ENCODE measurements at regions not wholly inside any gene's neighbourhood (a gene's known extent, or its start where the extent isn't known, plus 50 kb on each side); places are given as distances from the start of the nearest gene placed in this dataset.
"Not testable (repeated sequence)": the region's sequence is repeated elsewhere in the genome, so short reads cannot be mapped to it uniquely, and the experiment has no call there.

DNA sequence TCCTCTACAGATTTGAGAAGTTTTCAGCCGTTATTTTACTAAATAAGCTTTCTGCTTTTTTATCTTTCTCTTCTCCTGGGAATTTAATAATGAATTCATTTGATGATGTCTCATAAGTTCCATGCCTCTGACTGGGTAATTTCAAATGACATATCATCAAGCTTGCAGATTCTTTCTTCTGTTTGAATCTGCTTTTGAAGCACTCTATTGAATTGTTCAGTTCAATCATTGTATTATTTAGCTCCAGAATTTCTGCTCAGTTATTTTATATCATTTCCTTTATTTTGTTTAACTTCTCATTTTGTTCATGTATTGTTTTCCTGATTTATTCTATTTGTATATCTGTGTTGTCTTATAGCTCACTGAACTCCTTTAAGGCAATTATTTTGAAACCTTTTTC, 196.9 kb upstream of the CNTNAP2 start:
- no peak for DNase-seq (ENCODE audit: low read depth)

DNA sequence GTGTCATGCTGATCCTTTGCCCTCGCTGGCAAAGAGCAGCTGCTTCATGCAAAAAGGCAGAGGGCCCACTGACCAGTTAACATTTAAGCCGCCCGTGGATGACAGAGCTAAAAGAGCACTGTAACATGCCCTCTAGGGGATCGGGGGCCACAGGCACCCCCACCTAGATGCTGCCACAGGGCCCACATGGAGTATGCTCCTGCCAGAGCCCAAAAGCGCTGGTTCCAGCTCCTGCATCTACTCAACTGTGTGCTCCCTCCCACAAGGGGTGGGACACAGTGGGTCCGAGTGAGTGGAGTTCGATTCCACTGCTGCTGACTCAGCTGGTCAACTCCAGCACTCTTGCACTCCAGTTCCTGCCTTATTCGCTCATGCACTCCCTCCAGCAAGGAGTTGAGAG, 199.8 kb upstream of the CNTNAP2 start:
- no peak for DNase-seq (ENCODE audit: low read depth)

DNA sequence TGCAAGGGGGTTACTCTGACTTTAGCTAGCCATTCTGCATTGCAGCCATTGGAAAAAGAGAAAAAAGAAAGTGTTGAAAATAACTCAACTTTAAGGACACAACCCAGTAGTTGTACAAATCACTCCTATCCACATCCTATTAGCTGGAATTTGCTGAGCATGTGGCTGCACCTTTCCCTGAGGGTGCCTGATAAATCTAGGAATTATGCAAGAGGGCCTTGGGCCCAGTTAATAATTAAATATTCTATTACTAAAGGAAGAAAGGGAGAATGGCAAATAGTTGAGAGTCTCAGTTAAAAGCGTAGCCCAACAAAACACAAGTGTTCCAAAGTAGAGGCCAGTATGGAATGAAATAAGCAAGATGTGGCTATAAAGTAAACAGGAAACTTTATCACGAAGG, 200.9 kb upstream of the CNTNAP2 start:
- DNase-seq (ENCODE audit: low read depth), result no peak

DNA sequence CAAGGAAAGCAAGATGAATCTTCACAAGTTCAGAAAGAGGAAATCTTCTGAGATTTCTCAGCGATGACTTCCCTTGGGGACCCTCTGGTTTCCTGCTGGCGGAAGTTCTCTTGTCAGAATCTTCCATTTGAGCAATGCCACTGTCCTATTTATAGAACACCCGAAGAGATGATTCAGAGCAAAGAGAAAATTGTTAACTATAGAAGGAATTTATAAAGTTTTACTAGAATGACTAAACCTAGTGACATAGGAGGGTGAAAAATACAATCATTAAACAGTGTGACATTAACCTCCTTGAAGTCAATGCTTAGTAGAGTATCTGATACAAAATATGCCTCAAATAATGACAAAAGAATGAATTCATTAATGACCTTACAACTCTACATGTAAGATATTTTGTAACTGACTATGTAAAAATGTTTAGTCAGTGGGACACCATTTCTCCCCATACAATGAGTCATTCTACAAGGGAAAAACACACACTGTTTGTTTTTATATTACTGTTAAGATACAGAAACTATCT, 206.5 kb upstream of the CNTNAP2 start:
- peak; percentile 48 for DNase-seq (ENCODE audit: low read depth)

DNA sequence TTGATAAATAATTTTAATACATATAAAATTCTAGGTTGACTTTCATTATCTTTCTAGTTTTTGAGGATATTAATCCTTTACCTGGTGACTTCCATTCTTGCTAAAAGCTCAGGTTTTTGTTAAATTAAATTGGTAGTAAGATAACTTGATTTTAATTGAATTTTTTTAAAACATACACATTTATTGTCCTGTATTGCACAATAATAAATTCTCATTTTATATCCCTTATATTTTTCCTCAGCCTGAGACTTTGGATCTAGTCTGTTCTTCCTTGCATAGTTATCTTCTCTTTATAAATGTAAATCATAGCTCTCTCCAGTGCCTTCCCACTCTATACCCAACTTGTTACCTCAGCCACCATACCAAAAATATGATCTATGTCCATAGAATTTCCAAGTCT, 212.9 kb upstream of the CNTNAP2 start:
- no peak for DNase-seq (ENCODE audit: low read depth)

DNA sequence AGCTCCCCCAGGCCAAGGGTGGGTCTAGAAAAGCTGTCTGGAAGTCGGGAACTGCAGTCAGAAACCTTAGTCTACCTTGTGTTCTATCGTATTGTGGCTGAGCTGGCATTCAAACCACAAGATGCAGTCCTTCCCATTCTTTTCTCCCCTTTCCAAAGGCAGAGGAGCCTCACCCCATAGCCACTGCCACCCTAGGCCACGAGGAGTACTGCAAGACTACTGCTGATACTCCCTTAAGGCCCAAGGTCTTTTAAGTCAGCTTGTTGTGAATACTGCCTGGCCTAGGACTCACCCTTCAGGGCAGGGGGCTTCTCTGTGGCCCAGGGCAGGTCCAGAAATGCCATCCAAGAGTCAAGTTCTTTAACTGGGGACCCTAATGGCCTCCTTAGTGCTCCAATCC, 214.5 kb upstream of the CNTNAP2 start:
- DNase-seq (ENCODE audit: low read depth), result no peak

DNA sequence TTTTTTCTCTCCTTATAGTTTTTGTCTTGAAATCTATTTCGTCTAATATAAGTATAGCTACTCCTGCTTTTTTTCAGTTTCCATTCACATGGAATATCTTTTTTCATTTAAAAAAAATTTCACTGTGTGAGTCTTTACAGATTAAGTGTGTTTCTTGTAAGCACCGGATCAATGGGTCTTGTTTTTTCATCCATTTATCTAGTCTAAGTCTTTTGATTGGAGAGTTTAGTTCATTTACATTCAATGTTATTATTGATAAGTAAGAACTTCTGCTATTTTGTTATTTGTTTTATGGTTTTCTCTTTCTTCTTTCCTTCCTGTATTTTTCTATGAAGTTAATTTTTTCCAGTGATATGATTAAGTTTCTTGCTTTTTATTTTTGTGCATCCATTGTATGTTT, 216.7 kb upstream of the CNTNAP2 start:
- DNase-seq (ENCODE audit: low read depth), result no peak

DNA sequence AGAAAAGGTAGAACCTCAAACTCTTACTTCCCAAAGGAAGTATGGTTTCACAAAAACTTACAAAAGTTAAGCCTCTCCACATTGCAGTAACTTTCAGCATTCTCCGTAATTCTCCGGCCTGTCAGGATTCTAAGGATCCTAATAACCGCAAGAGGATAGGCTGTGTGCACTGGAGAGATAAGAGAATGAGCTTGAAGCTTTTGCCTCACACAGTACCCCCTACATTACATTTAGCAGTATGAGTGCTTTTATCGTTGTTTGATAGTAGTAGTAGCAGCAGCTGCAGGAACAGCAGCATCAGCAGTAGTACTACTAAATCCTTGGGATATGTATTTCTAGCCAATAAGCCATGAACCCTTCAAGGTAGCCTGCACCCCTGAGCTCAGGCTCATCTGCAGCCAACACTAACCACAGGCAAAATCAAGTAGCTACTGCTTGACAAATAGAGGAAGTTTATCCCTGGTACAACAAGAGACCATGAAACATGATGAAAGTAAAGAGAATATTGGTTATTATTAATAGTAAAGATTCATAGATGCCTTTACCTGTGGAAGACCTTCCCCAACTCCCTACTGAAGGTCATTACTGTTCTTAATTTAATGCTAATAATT, 222.6 kb upstream of the CNTNAP2 start:
- no peak for DNase-seq (ENCODE audit: low read depth)

DNA sequence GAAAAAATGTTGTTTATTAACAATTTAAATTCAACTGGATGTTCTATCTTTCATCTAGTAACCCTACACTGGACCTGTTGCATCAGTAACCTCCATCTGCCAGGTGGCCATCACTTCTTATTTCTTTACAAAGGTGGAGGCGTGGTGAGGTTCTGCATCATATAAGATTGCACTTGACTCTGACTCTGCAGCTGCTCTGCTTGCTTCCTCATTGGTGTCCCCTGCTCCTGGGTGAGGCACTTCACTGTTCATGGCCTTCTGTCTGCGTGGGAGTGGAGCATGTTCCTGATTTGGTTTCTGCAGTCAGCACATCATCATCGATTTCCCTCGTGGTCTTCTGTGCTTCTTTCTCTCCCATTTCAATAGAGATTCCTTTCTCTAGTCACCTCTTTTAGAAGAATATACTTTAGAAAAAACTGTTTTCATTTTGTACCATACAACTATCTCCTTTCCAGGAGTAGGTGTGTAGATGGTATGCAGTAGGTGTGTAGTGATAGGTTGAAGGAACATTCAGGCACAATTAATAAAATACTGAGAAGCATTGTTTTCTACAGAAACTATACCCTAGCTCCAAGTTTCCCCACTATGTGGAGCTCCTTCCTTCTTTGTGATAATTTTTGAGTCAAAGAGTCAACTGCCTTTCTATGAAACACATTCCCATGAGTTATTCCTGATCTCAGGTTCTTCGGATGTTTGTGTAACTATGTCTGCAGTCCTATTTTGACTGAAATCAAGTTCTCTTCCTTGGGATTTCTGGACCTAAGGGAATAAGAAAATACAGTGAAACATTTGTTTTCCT, 231.7 kb upstream of the CNTNAP2 start:
- DNase-seq (ENCODE audit: low read depth), result no peak

DNA sequence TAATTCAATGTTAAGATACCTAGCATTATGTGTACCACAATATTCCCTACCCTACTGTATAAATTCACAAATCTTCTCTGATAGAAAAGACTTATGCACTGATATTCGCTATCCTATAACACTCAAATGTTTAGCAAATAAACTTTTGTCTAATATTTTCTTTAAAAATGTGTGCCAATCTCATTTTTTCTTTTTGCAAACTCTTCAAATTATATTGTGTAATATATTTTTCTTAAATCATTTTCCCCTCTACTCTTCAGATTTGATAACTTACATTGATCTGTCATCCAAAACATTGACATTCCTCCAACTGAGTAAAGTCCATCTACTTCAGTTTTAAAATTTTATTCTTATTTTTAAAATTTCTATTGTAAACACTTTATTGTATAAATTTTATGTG, 240.2 kb upstream of the CNTNAP2 start:
- no peak for DNase-seq (ENCODE audit: low read depth)

DNA sequence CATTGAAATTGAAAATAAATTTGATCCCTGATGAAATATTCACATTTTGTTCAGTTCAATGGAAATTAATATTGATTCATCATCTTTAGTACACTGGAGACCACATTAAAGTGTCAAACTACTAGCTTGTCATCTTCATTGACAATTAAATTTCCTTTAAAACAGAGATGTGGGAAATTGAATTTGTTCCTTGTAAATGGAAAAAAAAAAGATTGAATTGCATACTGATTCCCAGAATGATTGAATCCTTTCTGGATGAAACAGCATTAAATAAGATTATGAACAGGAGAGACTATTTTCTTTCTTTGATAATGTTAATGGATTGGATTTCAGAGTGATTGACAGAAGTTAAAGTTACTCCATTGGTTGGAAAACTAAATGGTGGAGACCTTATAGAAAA, 241.3 kb upstream of the CNTNAP2 start:
- DNase-seq (ENCODE audit: low read depth), result no peak

DNA sequence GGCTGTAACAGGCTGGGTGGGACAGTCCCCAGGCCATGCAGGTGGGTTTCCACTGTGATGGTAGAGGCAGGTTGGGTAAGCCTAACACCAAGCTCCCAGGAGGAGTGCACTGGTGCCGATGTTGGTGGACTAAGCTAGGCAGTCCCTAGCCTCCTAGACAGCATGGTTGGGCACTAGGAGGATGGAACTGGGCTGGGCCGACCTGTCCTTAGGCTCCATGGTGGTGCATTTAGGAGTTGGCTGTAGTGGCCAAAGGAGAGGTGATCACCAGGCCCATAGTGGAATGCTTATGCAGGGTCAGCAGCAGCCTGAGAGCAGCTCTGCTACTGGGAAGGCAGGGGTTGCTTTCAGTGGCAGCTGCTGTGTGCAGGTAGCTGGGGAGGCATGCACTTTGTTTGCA, 247.7 kb upstream of the CNTNAP2 start:
- no peak for DNase-seq (ENCODE audit: low read depth)

DNA sequence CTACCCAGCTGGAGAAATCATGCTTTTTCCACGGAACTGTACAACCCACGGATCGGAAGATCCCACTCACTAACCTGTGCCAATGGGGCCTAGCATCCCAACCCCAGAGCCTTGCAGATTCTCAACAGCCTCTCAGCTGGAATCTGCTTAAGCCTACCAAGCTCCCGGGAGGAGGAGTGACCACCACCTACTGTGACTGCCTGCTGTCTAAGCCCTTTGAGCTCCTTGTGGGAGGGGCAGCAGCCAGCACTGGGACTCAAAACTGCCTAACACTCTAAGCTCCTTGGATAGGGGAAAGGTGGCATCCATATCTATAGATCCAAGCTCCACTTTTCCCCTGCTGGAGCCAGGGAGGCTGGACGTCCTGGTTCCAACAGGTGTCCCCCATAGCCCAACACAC, 254.4 kb upstream of the CNTNAP2 start:
- DNase-seq (ENCODE audit: low read depth), result no peak

DNA sequence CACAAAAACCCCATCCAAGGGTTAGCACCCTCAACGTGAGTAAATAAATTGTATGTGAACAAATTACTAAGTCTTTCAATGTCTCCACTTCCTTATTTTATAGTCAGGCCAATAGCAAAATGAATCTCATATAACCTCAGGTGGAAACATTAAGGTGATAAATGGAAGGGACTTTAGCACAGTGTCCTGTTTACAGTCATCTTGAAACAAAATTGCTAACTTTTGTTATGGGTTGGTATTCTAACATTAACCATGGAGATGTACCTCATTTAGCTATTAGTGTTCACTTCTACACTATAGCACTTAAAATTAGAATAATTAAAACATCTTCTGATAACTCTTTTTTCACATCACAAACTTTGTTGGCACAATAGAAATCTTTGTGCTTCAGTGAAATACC, 255.8 kb upstream of the CNTNAP2 start:
- DNase-seq (ENCODE audit: low read depth), result no peak

DNA sequence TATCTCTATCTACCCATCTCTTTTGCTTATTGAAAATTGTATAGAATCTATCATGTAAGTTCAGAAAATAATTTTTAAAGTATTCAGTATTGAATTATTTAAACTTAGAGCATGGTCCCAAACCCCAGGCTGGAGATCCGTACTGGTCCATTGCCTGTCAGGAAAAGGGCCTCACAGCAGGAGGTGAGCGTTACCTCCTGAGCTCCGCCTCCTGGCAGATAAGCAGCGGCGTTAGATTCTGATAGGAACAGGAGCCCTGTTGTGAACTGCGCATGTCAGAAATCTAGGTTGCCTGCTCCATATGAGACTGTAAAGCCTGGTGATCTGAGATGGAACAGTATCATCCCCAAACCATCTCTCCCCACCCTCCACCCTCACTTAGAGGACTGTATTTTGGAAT, 266.0 kb upstream of the CNTNAP2 start:
- no peak for DNase-seq (ENCODE audit: low read depth)

DNA sequence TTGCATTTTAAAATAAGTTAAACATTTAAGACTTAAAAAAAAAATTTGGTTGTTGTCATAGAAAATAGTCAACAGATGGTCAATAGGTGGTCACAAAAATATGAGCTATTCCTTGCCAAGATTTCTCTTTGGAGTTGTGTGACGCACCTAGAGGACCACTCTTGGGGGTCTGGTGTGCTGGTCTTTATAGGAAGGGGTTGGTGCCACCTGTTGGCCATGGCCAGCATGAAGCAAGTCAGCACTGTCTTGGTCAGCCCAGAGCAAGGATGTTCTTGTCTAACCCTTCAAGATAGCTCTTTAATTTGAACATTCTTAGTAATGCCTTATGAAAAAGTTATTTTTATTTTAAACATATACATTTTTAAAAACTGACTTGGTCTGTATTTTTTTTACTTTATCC, 267.9 kb upstream of the CNTNAP2 start:
- peak; percentile 18 for DNase-seq (ENCODE audit: low read depth)

DNA sequence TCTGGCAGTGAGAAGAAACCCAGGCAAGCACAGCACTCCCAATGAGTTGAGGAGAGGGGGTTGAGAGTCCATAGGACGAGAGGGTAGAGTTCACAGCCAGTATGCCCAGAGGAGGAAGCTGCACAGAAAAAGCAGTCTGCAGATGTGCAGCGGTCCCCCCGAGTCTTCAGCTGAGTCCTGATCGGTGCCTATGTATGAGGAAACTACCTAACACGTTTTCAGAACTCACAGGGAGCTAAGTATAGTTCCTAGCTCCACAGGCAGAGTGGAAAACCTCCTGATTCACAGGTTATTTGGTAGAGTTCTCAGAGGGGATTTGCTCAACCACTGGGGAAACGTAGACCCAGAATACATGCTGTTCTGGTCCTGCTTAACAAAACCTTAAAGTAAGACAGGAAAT, 271.3 kb upstream of the CNTNAP2 start:
- DNase-seq (ENCODE audit: low read depth), result no peak

DNA sequence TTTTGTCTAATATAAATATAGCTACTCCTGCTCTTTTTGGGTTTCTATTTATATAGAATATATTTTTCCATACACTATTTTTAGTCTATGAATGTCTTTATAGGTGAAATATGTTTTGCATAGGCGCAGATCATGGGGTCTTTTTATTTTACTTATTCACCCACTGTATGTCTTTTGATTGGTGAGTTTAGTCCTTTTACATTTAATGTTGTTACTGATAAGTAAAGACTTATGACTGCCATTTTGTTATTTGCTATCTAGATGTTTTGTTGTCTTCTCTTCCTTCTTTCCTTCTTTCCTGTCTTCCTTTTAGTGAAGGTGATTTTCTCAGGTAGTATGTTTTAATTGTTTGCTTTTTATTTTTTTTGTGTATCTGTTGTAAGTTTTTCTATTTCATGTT, 276.8 kb upstream of the CNTNAP2 start:
- no peak for DNase-seq (ENCODE audit: low read depth)

DNA sequence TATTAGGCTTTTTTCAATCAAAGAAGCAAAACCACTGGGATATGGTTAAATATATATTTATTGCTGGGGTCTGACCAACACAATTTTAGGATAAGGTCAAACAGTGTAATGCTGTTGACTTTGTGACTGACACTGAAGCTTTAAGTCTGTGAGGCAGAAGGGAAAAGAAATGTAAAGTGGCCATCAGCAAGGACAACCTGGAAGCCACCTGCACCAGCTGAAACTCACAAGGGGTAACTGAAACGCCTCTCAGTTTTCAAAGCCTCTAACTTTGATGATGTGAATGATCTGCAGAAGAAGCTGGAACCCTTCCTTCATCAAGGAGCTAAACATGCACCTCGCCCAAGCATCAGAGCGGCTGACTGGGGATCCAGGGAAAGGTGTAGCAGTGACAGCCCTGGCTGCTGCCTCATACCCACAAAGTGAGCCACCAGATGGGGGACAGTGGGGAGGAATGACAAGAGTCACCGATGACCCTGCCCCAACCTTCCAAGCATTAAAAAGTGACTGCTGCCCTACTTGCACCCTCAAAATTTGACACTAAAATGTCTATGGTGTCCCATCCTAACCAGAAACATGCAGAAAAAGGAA, 284.9 kb upstream of the CNTNAP2 start:
- DNase-seq (ENCODE audit: low read depth), result no peak

DNA sequence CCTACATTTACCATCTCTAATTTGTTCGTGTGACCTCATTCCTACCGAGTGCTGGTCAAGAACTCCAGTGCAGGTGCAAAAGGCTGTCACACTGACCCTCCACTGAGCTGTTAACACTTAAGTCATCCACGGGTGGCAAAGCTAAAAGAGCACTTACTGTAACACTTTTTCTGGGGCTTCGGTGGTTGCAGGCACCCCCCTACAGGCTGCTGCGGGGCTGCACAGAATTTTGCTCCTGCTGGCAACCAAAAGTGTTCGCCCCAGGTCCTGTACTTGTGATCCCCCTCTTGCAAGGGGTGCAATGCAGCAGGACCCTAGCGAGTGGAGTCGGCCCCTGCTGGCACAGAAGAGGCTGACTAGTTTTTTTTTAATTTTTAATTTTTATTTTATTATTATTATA, 298.9 kb upstream of the CNTNAP2 start:
- no peak for DNase-seq (ENCODE audit: low read depth)

DNA sequence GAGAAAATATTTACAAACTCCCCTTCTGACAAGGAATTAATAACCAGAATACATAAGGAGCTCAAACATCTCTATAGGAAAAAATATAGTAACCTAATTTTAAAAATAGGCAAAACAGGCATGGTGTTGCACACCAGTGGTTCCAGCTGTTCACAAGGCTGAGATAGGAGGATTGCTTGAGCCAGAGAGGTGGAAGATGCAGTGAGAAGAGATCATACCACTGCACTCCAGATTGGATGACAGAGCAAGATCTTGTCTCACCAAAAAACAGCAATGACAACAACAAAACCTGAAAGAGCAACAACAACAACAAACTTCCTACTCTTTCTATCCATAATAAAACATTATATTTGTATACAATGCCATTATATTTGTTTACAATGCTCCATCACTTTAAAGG, 304.4 kb upstream of the CNTNAP2 start:
- DNase-seq (ENCODE audit: low read depth), result no peak

DNA sequence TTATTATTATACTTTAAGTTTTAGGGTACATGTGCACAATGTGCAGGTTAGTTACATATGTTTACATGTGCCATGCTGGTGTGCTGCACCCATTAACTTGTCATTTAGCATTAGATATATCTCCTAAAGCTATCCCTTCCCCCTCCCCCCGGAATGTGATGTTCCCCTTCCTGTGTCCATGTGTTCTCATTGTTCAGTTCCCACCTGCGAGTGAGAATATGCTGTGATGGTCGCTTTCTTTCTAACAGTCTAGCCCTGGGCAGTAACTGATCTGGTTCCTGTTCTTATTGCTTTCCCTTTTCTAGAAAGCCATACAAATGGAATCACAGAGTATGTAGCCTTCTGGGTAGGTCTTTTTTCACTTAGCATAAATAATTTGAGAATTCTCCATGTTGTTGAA, 311.1 kb upstream of the CNTNAP2 start:
- not testable (repeated sequence) for DNase-seq (ENCODE audit: low read depth)

DNA sequence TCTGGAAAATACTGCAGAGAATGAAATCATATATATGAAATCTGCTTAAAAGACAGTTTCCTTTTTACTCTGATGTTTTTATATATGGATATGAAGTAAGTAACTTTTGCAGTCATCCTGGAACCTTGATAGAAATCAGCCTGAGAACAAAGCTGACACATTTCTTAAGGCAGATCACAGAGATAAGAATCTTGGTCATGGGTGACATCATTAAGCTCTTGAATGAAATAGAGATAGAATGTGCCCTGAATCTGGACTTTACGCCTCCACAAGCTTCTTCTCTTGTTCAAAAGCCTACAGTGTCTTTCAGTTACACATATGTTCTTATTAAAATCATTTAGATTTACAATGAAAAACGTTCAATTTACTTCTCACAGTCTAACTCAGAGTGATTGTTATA, 319.1 kb upstream of the CNTNAP2 start:
- DNase-seq (ENCODE audit: low read depth), result no peak

DNA sequence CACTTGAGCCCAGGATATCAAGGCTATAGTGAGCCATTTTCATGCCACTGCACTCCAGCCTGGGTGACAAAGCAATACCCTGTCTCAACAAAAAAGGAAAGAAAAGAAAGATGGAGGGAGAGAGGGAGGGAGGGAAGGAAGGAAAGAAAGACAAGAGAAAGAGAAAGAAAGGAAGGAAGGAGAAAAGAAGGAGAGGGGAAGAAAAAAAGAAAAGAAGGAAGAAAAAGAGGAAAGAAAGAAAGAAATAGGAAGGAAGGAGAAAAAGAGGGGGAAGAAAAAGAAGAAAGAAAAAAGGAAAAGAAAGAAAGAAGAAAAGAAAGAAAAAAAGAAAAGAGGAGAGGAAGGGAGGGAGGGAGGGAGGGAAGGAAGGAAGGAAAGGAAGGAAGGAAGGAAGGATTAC, 321.5 kb upstream of the CNTNAP2 start:
- DNase-seq (ENCODE audit: low read depth), result no peak

All from fibroblast of gingiva (primary cell).